Upper lobe of right lung (tissue), 1 donor: ENCODE measurements at regions not wholly inside any gene's neighbourhood (a gene's known extent, or its start where the extent isn't known, plus 50 kb on each side); places are given as distances from the start of the nearest gene placed in this dataset.

ENCODE experiments used
- ATAC-seq: fragments of 200-7000 bp; cut with Tn5 transposase; one replicate; pipeline ENCODE4 v1.9.1; 2020; ENCODE audit warnings: mild to moderate bottlenecking, moderate library complexity
- DNase-seq: peaks from one replicate; pipeline ENCODE4 v3.0.0-alpha.2; 2020
- H3K27ac ChIP-seq: fragments of 200-600 bp; one replicate; pipeline ENCODE4 v1.8.0; 2022
- H3K27me3 ChIP-seq: fragments of 200-600 bp; one replicate; pipeline ENCODE4 v1.8.0; 2022; ENCODE audit warnings: mild to moderate bottlenecking
- H3K36me3 ChIP-seq: fragments of 200-600 bp; one replicate; pipeline ENCODE4 v1.8.0; 2022
- H3K4me1 ChIP-seq: fragments of 200-600 bp; one replicate; pipeline ENCODE4 v1.8.0; 2022
- H3K4me3 ChIP-seq: fragments of 200-600 bp; one replicate; pipeline ENCODE4 v1.8.0; 2022; ENCODE audit warnings: mild to moderate bottlenecking
- H3K9me3 ChIP-seq: fragments of 200-600 bp; one replicate; pipeline ENCODE4 v1.8.0; 2022
- intact Hi-C: fragments of 100-400 bp; cut with DNase I; formaldehyde crosslinking; loops from one replicate; pipeline ENCODE4 v1.11.0; 2022
- TF ChIP-seq, protein P1 (sequence below): fragments of 200-600 bp; IDR thresholded peaks from one replicate; pipeline ENCODE4 v1.8.0; 2022; ENCODE audit warnings: antibody characterized with exemption
- donor health status: DM: no; HTN: yes; CAD: no; lungs with severe emphysema.

DNA sequence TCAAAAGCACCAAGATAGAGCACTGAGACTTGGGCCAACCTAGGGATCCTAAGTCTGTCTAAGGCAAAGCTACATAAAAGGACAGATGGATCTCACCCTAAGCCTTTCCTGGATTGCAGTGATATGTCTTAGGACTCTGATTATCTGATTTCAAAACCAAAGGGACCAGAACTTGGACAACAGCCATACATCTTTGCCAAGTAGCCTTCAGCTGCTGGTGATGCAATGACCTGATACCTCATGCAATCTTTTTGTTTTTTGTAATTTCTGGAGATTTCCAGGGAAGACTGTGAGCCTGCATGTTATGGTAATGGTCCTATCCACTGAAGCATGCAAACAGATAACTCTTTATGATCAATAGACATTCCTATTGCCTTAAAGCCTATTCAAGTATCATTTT lies 230.4 kb upstream of the MTNR1B start:
- ATAC-seq (peak; percentile 42), DNase-seq (no peak)
- Histone ChIP-seq H3K27me3 (no peaks in the 10 kb centered on the region), H3K4me3 (no peak overlapping the region), H3K27ac (no peak overlapping the region), H3K36me3 (no peaks in the 10 kb centered on the region), H3K9me3 (no peaks in the 10 kb centered on the region), H3K4me1 (no peaks in the 10 kb centered on the region)
- intact Hi-C loops, result no loop called here
- TF ChIP-seq, protein P1, sequence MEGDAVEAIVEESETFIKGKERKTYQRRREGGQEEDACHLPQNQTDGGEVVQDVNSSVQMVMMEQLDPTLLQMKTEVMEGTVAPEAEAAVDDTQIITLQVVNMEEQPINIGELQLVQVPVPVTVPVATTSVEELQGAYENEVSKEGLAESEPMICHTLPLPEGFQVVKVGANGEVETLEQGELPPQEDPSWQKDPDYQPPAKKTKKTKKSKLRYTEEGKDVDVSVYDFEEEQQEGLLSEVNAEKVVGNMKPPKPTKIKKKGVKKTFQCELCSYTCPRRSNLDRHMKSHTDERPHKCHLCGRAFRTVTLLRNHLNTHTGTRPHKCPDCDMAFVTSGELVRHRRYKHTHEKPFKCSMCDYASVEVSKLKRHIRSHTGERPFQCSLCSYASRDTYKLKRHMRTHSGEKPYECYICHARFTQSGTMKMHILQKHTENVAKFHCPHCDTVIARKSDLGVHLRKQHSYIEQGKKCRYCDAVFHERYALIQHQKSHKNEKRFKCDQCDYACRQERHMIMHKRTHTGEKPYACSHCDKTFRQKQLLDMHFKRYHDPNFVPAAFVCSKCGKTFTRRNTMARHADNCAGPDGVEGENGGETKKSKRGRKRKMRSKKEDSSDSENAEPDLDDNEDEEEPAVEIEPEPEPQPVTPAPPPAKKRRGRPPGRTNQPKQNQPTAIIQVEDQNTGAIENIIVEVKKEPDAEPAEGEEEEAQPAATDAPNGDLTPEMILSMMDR, result no peak

DNA sequence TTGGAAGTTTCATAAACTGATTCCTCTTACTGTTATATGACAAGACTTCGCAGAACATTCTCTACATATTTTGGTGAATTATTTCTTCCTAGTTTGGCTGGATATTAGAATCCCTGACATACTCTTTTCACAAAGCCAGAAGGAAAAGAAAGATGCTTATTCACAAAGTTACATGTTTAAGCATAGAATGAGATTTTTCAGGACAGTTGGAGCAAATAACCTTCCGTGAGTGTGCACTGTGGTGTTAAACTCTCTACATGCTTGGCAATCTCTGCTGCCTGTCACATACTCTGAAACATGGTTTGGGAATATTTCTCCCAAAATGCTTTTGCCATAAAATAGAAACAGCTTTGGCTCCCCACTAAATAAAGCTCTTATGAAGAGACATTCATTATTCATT lies 230.0 kb upstream of the MTNR1B start:
- intact Hi-C loops, result no loop called here
- DNase-seq, result no peak

DNA sequence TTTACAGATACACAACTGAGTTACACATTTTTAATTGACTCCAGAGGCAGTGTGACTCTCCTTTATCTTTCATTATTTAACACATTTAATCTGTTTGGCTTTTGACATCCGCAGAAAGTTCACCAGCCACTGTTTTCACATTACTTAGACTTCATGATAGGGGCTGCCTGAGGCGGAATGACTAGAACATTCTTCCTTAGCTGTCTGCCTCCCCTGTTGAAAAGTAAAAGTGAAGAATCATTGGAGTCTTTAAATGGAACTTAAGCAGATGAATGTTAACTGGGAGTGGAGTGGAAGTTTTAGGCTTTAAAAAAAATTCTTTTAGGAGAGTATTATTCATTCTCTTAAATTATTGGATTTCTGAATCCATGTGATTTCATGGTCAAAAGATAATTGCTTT lies 229.2 kb upstream of the MTNR1B start:
- ATAC-seq (no peak), DNase-seq (no peak)
- TF ChIP-seq, protein P1, result no peak
- no peaks in the 10 kb centered on the region for H3K27me3 ChIP-seq
- no peaks in the 10 kb centered on the region for H3K36me3 ChIP-seq
- no peaks in the 10 kb centered on the region for H3K4me1 ChIP-seq
- intact Hi-C loops, result no loop called here
- no peaks in the 10 kb centered on the region for H3K9me3 ChIP-seq
- no peak overlapping the region for H3K27ac ChIP-seq
- H3K4me3 ChIP-seq, result no peak overlapping the region

More for the DNA sequence above, 230.0 kb upstream of the MTNR1B start:
- Histone ChIP-seq H3K36me3 (no peaks in the 10 kb centered on the region), H3K9me3 (no peaks in the 10 kb centered on the region), H3K27me3 (no peaks in the 10 kb centered on the region), H3K4me1 (no peaks in the 10 kb centered on the region), H3K4me3 (no peak overlapping the region), H3K27ac (no peak overlapping the region)
- TF ChIP-seq, protein P1, result no peak
- no peak for ATAC-seq

DNA sequence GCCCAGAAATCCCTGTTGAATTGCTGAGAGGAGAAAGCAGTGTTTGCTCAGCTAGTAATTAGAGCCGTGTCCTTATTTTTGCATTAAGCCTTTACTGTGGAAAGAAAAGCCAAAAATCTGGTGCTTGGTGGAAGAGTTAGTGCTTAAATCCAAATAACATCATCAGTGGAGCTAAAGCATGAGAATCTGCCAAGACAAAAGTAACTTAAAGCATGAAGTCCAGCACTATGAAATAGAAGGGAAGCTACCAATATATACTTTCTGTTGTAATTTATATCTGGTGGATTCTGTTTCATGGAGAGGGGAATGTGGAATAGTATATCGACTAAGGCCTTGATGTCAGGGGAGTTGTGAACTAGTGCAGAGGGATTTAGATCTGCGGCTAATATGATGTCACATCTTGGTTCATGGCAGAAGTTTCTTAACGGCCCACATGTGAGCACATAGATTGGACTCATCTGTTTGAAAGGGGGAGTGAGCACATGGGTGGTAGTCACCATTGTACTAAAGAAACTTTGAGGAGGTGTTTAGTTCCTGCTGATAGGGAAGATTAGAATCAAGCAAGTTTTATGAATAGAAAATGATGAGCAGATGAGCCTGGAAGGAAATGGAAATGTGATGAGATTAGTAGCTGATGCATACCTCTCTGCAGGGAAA lies 224.4 kb upstream of the MTNR1B start:
- H3K27me3 ChIP-seq, result no peaks in the 10 kb centered on the region
- H3K4me3 ChIP-seq, result no peak overlapping the region
- no peak overlapping the region for H3K27ac ChIP-seq
- H3K9me3 ChIP-seq, result no peaks in the 10 kb centered on the region
- DNase-seq, result no peak
- TF ChIP-seq, protein P1, result no peak
- no peaks in the 10 kb centered on the region for H3K36me3 ChIP-seq
- intact Hi-C loops, result no loop called here
- no peaks in the 10 kb centered on the region for H3K4me1 ChIP-seq
- no peak for ATAC-seq

DNA sequence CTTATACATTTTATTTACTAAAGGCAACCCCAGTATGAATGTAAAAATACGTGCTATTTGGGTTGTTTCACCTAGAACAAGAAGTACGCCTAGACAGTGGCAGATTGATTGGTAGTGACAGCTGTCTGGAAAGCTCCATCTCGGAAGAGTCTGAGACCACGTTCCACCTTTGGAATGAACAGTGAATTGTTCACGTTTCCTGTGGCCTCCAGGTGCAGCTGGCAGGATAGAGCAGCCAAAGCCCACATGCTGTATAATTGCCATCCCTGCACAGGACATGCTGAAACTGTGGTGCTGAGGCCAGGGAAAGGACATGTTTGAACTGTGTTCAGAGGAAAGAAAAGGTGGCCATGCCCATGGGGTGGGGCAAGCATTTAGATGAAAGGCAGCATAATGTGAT lies 218.7 kb upstream of the MTNR1B start:
- no peak overlapping the region for H3K27ac ChIP-seq
- H3K9me3 ChIP-seq, result no peaks in the 10 kb centered on the region
- intact Hi-C loops, result no loop called here
- no peaks in the 10 kb centered on the region for H3K4me1 ChIP-seq
- TF ChIP-seq, protein P1, result no peak
- H3K36me3 ChIP-seq, result no peaks in the 10 kb centered on the region
- no peak for DNase-seq
- no peak overlapping the region for H3K4me3 ChIP-seq
- no peak for ATAC-seq
- H3K27me3 ChIP-seq, result no peaks in the 10 kb centered on the region

DNA sequence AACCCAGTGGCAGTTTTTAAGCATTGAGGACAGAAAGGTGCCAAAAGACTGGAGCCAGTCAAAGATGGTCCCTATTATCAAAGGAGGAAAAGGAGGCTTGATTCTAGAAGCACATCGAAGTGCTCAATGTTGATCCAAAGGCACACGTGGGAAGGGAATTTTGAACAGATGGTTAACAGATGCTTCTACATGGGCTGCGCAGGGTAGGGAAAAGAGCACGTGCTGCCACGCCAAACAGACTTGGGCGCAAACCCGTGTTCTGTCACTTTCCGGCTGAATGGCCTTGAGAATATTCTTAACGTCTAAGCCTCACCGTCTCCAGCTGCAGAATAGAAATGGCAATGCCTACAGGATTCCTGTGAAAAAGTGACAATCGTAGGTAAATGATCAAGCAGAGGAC lies 217.9 kb upstream of the MTNR1B start:
- ATAC-seq (no peak), DNase-seq (no peak)
- Histone ChIP-seq H3K4me1 (no peaks in the 10 kb centered on the region), H3K36me3 (no peaks in the 10 kb centered on the region), H3K4me3 (no peak overlapping the region), H3K27me3 (no peaks in the 10 kb centered on the region), H3K27ac (no peak overlapping the region), H3K9me3 (no peaks in the 10 kb centered on the region)
- TF ChIP-seq, protein P1, result no peak
- intact Hi-C loops, result no loop called here
